HCT116 (cell line): ENCODE measurements at regions not wholly inside any gene's neighbourhood (a gene's known extent, or its start where the extent isn't known, plus 50 kb on each side); places are given as distances from the start of the nearest gene placed in this dataset.

Experiments
- ATAC-seq: fragments of 200-7000 bp; cut with Tn5 transposase; 2 replicates; pipeline ENCODE4 v1.9.1; 2020; ENCODE audit warnings: mild to moderate bottlenecking, moderate library complexity
- BruUV-seq: library from RNA; stranded (reverse); fragments of 400-500 nt; replicated peaks from 2 replicates; lab custom pipeline; 2021; lab: Mats Ljungman, UMichigan
- CTCF ChIA-PET: fragments of 300-600 bp; sonication (Branson Sonifier 250); formaldehyde crosslinking; loops from one replicate; lab custom pipeline; 2021; ENCODE audit warnings: antibody characterized with exemption; lab: Charles Lee
- POLR2A ChIA-PET: fragments of 300-600, 350-600 bp; sonication (Branson Sonifier 250); formaldehyde crosslinking; loops from one replicate; lab custom pipeline; 2021; ENCODE audit warnings: antibody characterized with exemption; lab: Charles Lee
- RAD21 ChIA-PET, 2 experiments: fragments of 300-600 bp; sonication (Branson Sonifier 250); formaldehyde crosslinking; loops; one replicate each; lab custom pipeline; 2023; ENCODE audit warnings: low total read pairs in 2 of 2; ENCODE audit not compliant: uncharacterized antibody in 2 of 2, unreplicated experiment in 2 of 2, low non-redundant PET in 1 of 2; lab: Charles Lee
- DNase-seq: peaks from one replicate; pipeline ENCODE4 v3.0.0-alpha.2; 2010; ENCODE audit warnings: low read depth, low spot score
- H2AFZ ChIP-seq: fragments of 200-600 bp; shearing (Covaris generic), sonication (generic); 2 replicates; pipeline ENCODE4 v1.6.1; 2017; ENCODE audit warnings: low read depth, mixed run types, mixed read lengths, antibody characterized with exemption, low read length; ENCODE audit not compliant: poor library complexity, severe bottlenecking
- H3K27ac ChIP-seq: 2 replicates; pipeline ENCODE4 v1.5.1; 2012; ENCODE audit warnings: low read depth, low read length
- H3K27me3 ChIP-seq: fragments of 200-600 bp; sonication (generic); 2 replicates; pipeline ENCODE4 v1.6.1; 2016; ENCODE audit warnings: mixed run types, low read length, mixed read lengths; ENCODE audit not compliant: insufficient read depth
- H3K36me3 ChIP-seq, 2 experiments: fragments of 200-500 bp in 1 of 2; fragments of 200-600 bp in 1 of 2; sonication (Bioruptor generic) in 1 of 2; sonication (generic) in 1 of 2; 2 replicates each; pipeline versions ENCODE4 v1.5.1 to v1.6.1; 2014 to 2016; ENCODE audit warnings: low read length in 2 of 2, inconsistent platforms in 1 of 2, mixed read lengths in 1 of 2, mixed run types in 1 of 2; ENCODE audit not compliant: insufficient read depth in 2 of 2, control insufficient read depth in 1 of 2
- H3K4me1 ChIP-seq, 2 experiments: fragments of 200-600 bp in 1 of 2; sonication (generic) in 1 of 2; 2 replicates each; pipeline versions ENCODE4 v1.5.1 to v1.6.1; 2012 to 2017; ENCODE audit warnings: low read length in 2 of 2, inconsistent platforms in 1 of 2, mild to moderate bottlenecking in 1 of 2, mixed read lengths in 1 of 2, mixed run types in 1 of 2, moderate library complexity in 1 of 2; ENCODE audit not compliant: insufficient read depth in 2 of 2, control insufficient read depth in 1 of 2
- H3K4me2 ChIP-seq: fragments of 200-600 bp; sonication (generic); 2 replicates; pipeline ENCODE4 v1.6.1; 2017; ENCODE audit warnings: mixed run types, low read length, mixed read lengths
- H3K4me3 ChIP-seq, 2 experiments: fragments of 200-600 bp in 1 of 2; sonication (generic) in 1 of 2; replicated peaks in 1 of 2; 2 replicates each; pipeline ENCODE4 v1.5.1; 2011 to 2016; ENCODE audit warnings: low read length in 2 of 2, control low read depth in 1 of 2, low read depth in 1 of 2, mild to moderate bottlenecking in 1 of 2, mixed read lengths in 1 of 2, mixed run types in 1 of 2
- H3K79me2 ChIP-seq: fragments of 200-600 bp; sonication (generic); 2 replicates; pipeline ENCODE4 v1.6.1; 2017; ENCODE audit warnings: mild to moderate bottlenecking, mixed run types, low read length, moderate library complexity, mixed read lengths; ENCODE audit not compliant: insufficient read depth
- H3K9ac ChIP-seq: fragments of 200-600 bp; sonication (generic); 2 replicates; pipeline ENCODE4 v1.6.1; 2016; ENCODE audit warnings: low read length, mixed read lengths
- H3K9me2 ChIP-seq: fragments of 200-600 bp; sonication (generic), shearing (Covaris generic); 2 replicates; pipeline ENCODE4 v1.6.1; 2017; ENCODE audit warnings: mixed run types, mild to moderate bottlenecking, moderate library complexity; ENCODE audit not compliant: insufficient read depth
- H3K9me3 ChIP-seq, 2 experiments: fragments of 200-500 bp in 1 of 2; fragments of 200-600 bp in 1 of 2; sonication (Bioruptor generic) in 1 of 2; sonication (generic) in 1 of 2; 2 replicates each; pipeline ENCODE4 v1.6.1; 2014 to 2017; ENCODE audit warnings: low read length in 2 of 2, mixed read lengths in 2 of 2, inconsistent platforms in 1 of 2, low read depth in 1 of 2, mild to moderate bottlenecking in 1 of 2, mixed run types in 1 of 2, moderate library complexity in 1 of 2; ENCODE audit not compliant: control insufficient read depth in 1 of 2, insufficient read depth in 1 of 2
- H4K20me1 ChIP-seq: fragments of 200-600 bp; sonication (generic), shearing (Covaris generic); 2 replicates; pipeline ENCODE4 v1.6.1; 2017; ENCODE audit warnings: mixed run types, mild to moderate bottlenecking, moderate library complexity; ENCODE audit not compliant: insufficient read depth
- CEBPB ChIP-seq: IDR thresholded peaks from 2 replicates; pipeline ENCODE4 v1.6.1; 2012; ENCODE audit warnings: low read depth
- FOSL1 ChIP-seq: IDR thresholded peaks from 2 replicates; pipeline ENCODE4 v1.6.1; 2012; ENCODE audit warnings: low read depth
- JUND ChIP-seq: IDR thresholded peaks from 2 replicates; pipeline ENCODE4 v1.6.1; 2012
- POLR2A ChIP-seq: IDR thresholded peaks from 2 replicates; pipeline ENCODE4 v1.7.0; 2011; ENCODE audit warnings: borderline replicate concordance; ENCODE audit not compliant: insufficient read depth, insufficient read length; ENCODE audit errors: extremely low read depth
- REST ChIP-seq: IDR thresholded peaks from 2 replicates; pipeline ENCODE4 v1.6.1; 2012; ENCODE audit warnings: low read depth
- SIN3A ChIP-seq: IDR thresholded peaks from 2 replicates; pipeline ENCODE4 v1.6.1; 2012; ENCODE audit warnings: low read depth
- TCF7L2 ChIP-seq: IDR thresholded peaks from 2 replicates; pipeline ENCODE4 v1.7.0; 2011; ENCODE audit warnings: borderline replicate concordance, inconsistent platforms; ENCODE audit not compliant: insufficient read depth, insufficient read length; ENCODE audit errors: extremely low read depth
- ZFX ChIP-seq: fragments of 450-650 bp; IDR thresholded peaks from 2 replicates; pipeline ENCODE4 v1.6.1; 2017
- ZNF274 ChIP-seq: fragments of 200-500 bp; sonication (Bioruptor generic); IDR thresholded peaks from 2 replicates; pipeline ENCODE4 v1.6.1; 2014; ENCODE audit warnings: mild to moderate bottlenecking, low read depth, low read length, inconsistent platforms
- intact Hi-C: fragments of 100-400 bp; cut with micrococcal nuclease; formaldehyde crosslinking; loops from 2 replicates; pipeline ENCODE4 v1.10.0; 2022

GRCh38 chr13:67645874-67646467, 415.8 kb upstream of the PCDH9 start:
- intact Hi-C loops: no loop called here
- H3K9ac ChIP-seq: no peak overlapping the region
- CTCF ChIA-PET: no interaction called here
- no peak overlapping the region for H3K4me2 ChIP-seq
- no peaks in the 10 kb centered on the region for H3K79me2 ChIP-seq
- BruUV-seq: no TSS peak
- no peaks in the 10 kb centered on the region for H3K9me2 ChIP-seq
- no peaks in the 10 kb centered on the region; a peak in 1 of 4 replicates for H3K9me3 ChIP-seq
- POLR2A ChIA-PET: no interaction called here
- H4K20me1 ChIP-seq: no peaks in the 10 kb centered on the region
- no peak for DNase-seq
- H3K27ac ChIP-seq: no peak overlapping the region
- H2AFZ ChIP-seq: no peak overlapping the region
- no peak overlapping the region for H3K4me3 ChIP-seq
- no peak for ATAC-seq
- TF ChIP-seq SIN3A: no peak
- TF ChIP-seq TCF7L2: no peak
- no peak for TF ChIP-seq ZFX
- no peak for TF ChIP-seq FOSL1
- no peak for TF ChIP-seq REST
- no peak for TF ChIP-seq POLR2A
- no peak for TF ChIP-seq CEBPB
- no peak for TF ChIP-seq ZNF274
- TF ChIP-seq JUND: no peak
- RAD21 ChIA-PET: no interaction called here
- no peaks in the 10 kb centered on the region for H3K27me3 ChIP-seq
- no peaks in the 10 kb centered on the region for H3K4me1 ChIP-seq
- H3K36me3 ChIP-seq: no peaks in the 10 kb centered on the region
